Ovary (tissue), 7 donors: ENCODE measurements at regions not wholly inside any gene's neighbourhood (a gene's known extent, or its start where the extent isn't known, plus 50 kb on each side); places are given as distances from the start of the nearest gene placed in this dataset.

ENCODE experiments used
- DNase-seq, 5 donors: peaks; one replicate each; pipeline ENCODE4 v3.0.0-alpha.2; 2019 to 2020
- H3K27ac ChIP-seq, 2 donors: fragments of 200-600 bp; one replicate each; pipeline versions ENCODE4 v1.5.1 to v1.8.0; 2019 to 2022
- H3K27me3 ChIP-seq: fragments of 200-600 bp; one replicate; pipeline ENCODE4 v1.8.0; 2022
- H3K36me3 ChIP-seq: fragments of 200-600 bp; sonication (generic); one replicate; pipeline ENCODE4 v1.5.1; 2019
- H3K4me1 ChIP-seq: one replicate; pipeline ENCODE4 v1.8.1; 2013; ENCODE audit warnings: mild to moderate bottlenecking, moderate library complexity; ENCODE audit not compliant: insufficient read depth
- H3K4me3 ChIP-seq: fragments of 200-600 bp; sonication (generic); one replicate; pipeline ENCODE4 v1.5.1; 2017
- H3K9me3 ChIP-seq, 2 donors: fragments of 200-600 bp in 1 of 2; sonication (generic) in 1 of 2; one replicate each; pipeline versions ENCODE4 v1.5.1 to v1.8.1; 2013 to 2019; ENCODE audit warnings: mild to moderate bottlenecking in 1 of 2, moderate library complexity in 1 of 2
- CTCF ChIP-seq, 3 donors: fragments of 450-650 bp in 2 of 3; fragments of 200-600 bp in 1 of 3; IDR thresholded peaks; one replicate each; pipeline versions ENCODE4 v1.5.1 to v1.8.0; 2016 to 2022; ENCODE audit warnings: antibody characterized with exemption in 3 of 3, mild to moderate bottlenecking in 1 of 3
- EP300 ChIP-seq: sonication (generic); formaldehyde crosslinking; IDR thresholded peaks from one replicate; pipeline ENCODE4 v1.6.1; 2017; ENCODE audit warnings: antibody characterized with exemption
- POLR2A ChIP-seq: fragments of 450-650 bp; IDR thresholded peaks from one replicate; pipeline ENCODE4 v1.6.1; 2017; ENCODE audit warnings: antibody characterized with exemption, mild to moderate bottlenecking, moderate library complexity
- WGBS, 3 donors: extraction: QIAGEN DNeasy Blood & Tissue Kit in 1 of 3; methylation state at CpG; one replicate each; pipeline versions ENCODE4 v1.1.5 to v1.1.7; 2013 to 2017; 5-methylcytosine and 5-hydroxymethylcytosine counted together
- intact Hi-C, 4 donors: fragments of 100-400 bp; cut with DNase I; formaldehyde crosslinking; loops; one replicate each; pipeline versions ENCODE4 v1.11.0 to v1.15.1; 2022 to 2023
- donor health status: DM: no; HTN: no; CAD: no; lungs with moderate emphysema.
- donor health status: DM: no; HTN: no; CAD: no.
- donor health status: Bipolar disorder and iron deficiency.
- donor health status: DM: no; HTN: no; CAD: no.
- donor health status: DM: yes; HTN: yes; CAD: no.

- 75 to 81% (median 79%) methylated on average over 3 of the region's 3 CpGs for WGBS, 3 donors
- no peaks in the 10 kb centered on the region for H3K4me1 ChIP-seq
- H3K36me3 ChIP-seq: no peaks in the 10 kb centered on the region
- no peaks in the 10 kb centered on the region for H3K27me3 ChIP-seq
- intact Hi-C loops: no loop called here
- H3K27ac ChIP-seq: no peak overlapping the region
- H3K4me3 ChIP-seq: no peak overlapping the region
- no peak for DNase-seq
- TF ChIP-seq EP300: no peak
- TF ChIP-seq CTCF (IDR thresholded peaks at IDR 0.05): no peak
- no peak for TF ChIP-seq POLR2A
- H3K9me3 ChIP-seq: no peaks in the 10 kb centered on the region
Observed at GRCh38 chr5:89866410-89866809, 543.1 kb downstream of the CETN3 start.

- Histone ChIP-seq H3K4me3 (no peak overlapping the region), H3K4me1 (no peaks in the 10 kb centered on the region), H3K36me3 (no peaks in the 10 kb centered on the region), H3K9me3 (no peaks in the 10 kb centered on the region), H3K27me3 (no peaks in the 10 kb centered on the region), H3K27ac (no peak overlapping the region)
- TF ChIP-seq EP300 (no peak), CTCF (IDR thresholded peaks at IDR 0.05) (no peak), POLR2A (no peak)
- intact Hi-C loops: no loop called here
- no peak for DNase-seq
- WGBS, 3 donors: 88 to 90% (median 88%) methylated on average over 1 of the region's 1 CpG
Observed at GRCh38 chr5:89864941-89865340, 544.6 kb downstream of the CETN3 start.

- TF ChIP-seq CTCF (IDR thresholded peaks at IDR 0.05): no peak
- TF ChIP-seq POLR2A: no peak
- no peak for TF ChIP-seq EP300
- DNase-seq: no peak
- WGBS, 3 donors: 91 to 92% (median 92%) methylated on average over 5 of the region's 5 CpGs
- Histone ChIP-seq H3K4me1 (no peaks in the 10 kb centered on the region), H3K27ac (no peak overlapping the region), H3K36me3 (no peaks in the 10 kb centered on the region), H3K27me3 (no peaks in the 10 kb centered on the region), H3K4me3 (no peak overlapping the region), H3K9me3 (no peaks in the 10 kb centered on the region)
- intact Hi-C loops: no loop called here
Observed at GRCh38 chr5:89857790-89858189, 551.8 kb downstream of the CETN3 start.

GRCh38 chr5:89855417-89855816 is 554.1 kb downstream of the CETN3 start:
- no peak for TF ChIP-seq EP300
- no peak for TF ChIP-seq CTCF (IDR thresholded peaks at IDR 0.05)
- no peak for TF ChIP-seq POLR2A
- no peaks in the 10 kb centered on the region for H3K9me3 ChIP-seq
- no peaks in the 10 kb centered on the region for H3K4me1 ChIP-seq
- H3K36me3 ChIP-seq: no peaks in the 10 kb centered on the region
- H3K27me3 ChIP-seq: no peaks in the 10 kb centered on the region
- intact Hi-C loops: no loop called here
- DNase-seq: no peak
- H3K27ac ChIP-seq: no peak overlapping the region
- 87 to 96% (median 88%) methylated on average over 2 of the region's 2 CpGs for WGBS, 3 donors
- no peak overlapping the region for H3K4me3 ChIP-seq

- Histone ChIP-seq H3K27ac (no peak overlapping the region), H3K4me3 (no peak overlapping the region), H3K9me3 (no peaks in the 10 kb centered on the region), H3K27me3 (no peaks in the 10 kb centered on the region), H3K4me1 (no peaks in the 10 kb centered on the region), H3K36me3 (no peaks in the 10 kb centered on the region)
- intact Hi-C loops: no loop called here
- no peak for DNase-seq
- 80 to 89% (median 81%) methylated on average over 3 of the region's 3 CpGs for WGBS, 3 donors
- TF ChIP-seq POLR2A (no peak), CTCF (IDR thresholded peaks at IDR 0.05) (no peak), EP300 (no peak)
Observed at GRCh38 chr5:89851911-89852310, 557.6 kb downstream of the CETN3 start.
